OCI-LY1 (cell line): ENCODE measurements at regions not wholly inside any gene's neighbourhood (a gene's known extent, or its start where the extent isn't known, plus 50 kb on each side); places are given as distances from the start of the nearest gene placed in this dataset.

Experiments
- H2AFZ ChIP-seq: fragments of 200-600 bp; sonication (generic), shearing (Covaris generic); 2 replicates; pipeline ENCODE4 v1.6.0; 2014; ENCODE audit warnings: antibody characterized with exemption, mild to moderate bottlenecking, low read length
- H3F3A ChIP-seq: fragments of 200-600 bp; sonication (generic), shearing (Covaris generic); 2 replicates; pipeline ENCODE4 v1.6.0; 2014; ENCODE audit warnings: mild to moderate bottlenecking, antibody characterized with exemption, low read length, moderate library complexity; ENCODE audit not compliant: insufficient read depth
- H3K27ac ChIP-seq: fragments of 200-600 bp; sonication (generic); 2 replicates; pipeline ENCODE4 v1.5.1; 2014; ENCODE audit warnings: low read length, mixed run types, mild to moderate bottlenecking, low read depth; ENCODE audit not compliant: poor library complexity, severe bottlenecking
- H3K27me3 ChIP-seq: fragments of 200-600 bp; sonication (generic); 2 replicates; pipeline ENCODE4 v1.6.0; 2014; ENCODE audit warnings: antibody characterized with exemption, mild to moderate bottlenecking, low read length, moderate library complexity; ENCODE audit not compliant: insufficient read depth
- H3K36me3 ChIP-seq: fragments of 200-600 bp; sonication (generic); 2 replicates; pipeline ENCODE4 v1.6.1; 2014; ENCODE audit warnings: mild to moderate bottlenecking, antibody characterized with exemption, low read length, moderate library complexity, mixed read lengths; ENCODE audit not compliant: insufficient read depth
- H3K4me1 ChIP-seq: fragments of 200-600 bp; sonication (generic); 2 replicates; pipeline ENCODE4 v1.5.1; 2014; ENCODE audit warnings: mild to moderate bottlenecking, low read length, moderate library complexity; ENCODE audit not compliant: insufficient read depth, severe bottlenecking
- H3K4me2 ChIP-seq: fragments of 200-600 bp; sonication (generic), shearing (Covaris generic); 2 replicates; pipeline ENCODE4 v1.6.1; 2014; ENCODE audit warnings: low read length
- H3K4me3 ChIP-seq: fragments of 200-600 bp; sonication (generic); 2 replicates; pipeline ENCODE4 v1.5.1; 2014; ENCODE audit warnings: low read length, low read depth, mild to moderate bottlenecking, mixed read lengths; ENCODE audit not compliant: poor library complexity, severe bottlenecking
- H3K79me2 ChIP-seq: fragments of 200-600 bp; shearing (Covaris generic); 2 replicates; pipeline ENCODE4 v1.6.1; 2016; ENCODE audit warnings: mixed run types, low read length, mixed read lengths; ENCODE audit not compliant: insufficient read depth
- H3K9ac ChIP-seq: fragments of 200-600 bp; sonication (generic), shearing (Covaris generic); 2 replicates; pipeline ENCODE4 v1.6.1; 2014; ENCODE audit warnings: mild to moderate bottlenecking, low read length, mixed read lengths
- H3K9me2 ChIP-seq: fragments of 200-600 bp; sonication (generic), shearing (Covaris generic); 2 replicates; pipeline ENCODE4 v1.6.1; 2014; ENCODE audit warnings: low read depth, mild to moderate bottlenecking, low read length, mixed read lengths
- H3K9me3 ChIP-seq: fragments of 200-600 bp; shearing (Covaris generic); 2 replicates; pipeline ENCODE4 v1.6.1; 2014; ENCODE audit warnings: low read length, mixed read lengths
- H4K20me1 ChIP-seq: fragments of 200-600 bp; sonication (generic), shearing (Covaris generic); 2 replicates; pipeline ENCODE4 v1.6.0; 2016; ENCODE audit warnings: mild to moderate bottlenecking, low read length; ENCODE audit not compliant: insufficient read depth
- CTCF ChIP-seq: fragments of 200-600 bp; sonication (generic), shearing (Covaris generic); IDR thresholded peaks from 2 replicates; pipeline ENCODE4 v1.5.1; 2017; ENCODE audit warnings: mild to moderate bottlenecking, antibody characterized with exemption, low read length, moderate library complexity, mixed read lengths
- EZH2 ChIP-seq: fragments of 200-600 bp; sonication (generic), shearing (Covaris generic); IDR thresholded peaks from 2 replicates; pipeline ENCODE4 v1.8.0; 2017; ENCODE audit warnings: borderline replicate concordance, mixed run types, mild to moderate bottlenecking, antibody characterized with exemption, low read length, moderate library complexity, mixed read lengths

- TF ChIP-seq CTCF (no peak), EZH2 (no peak)
- no peaks in the 10 kb centered on the region for H3K9me2 ChIP-seq
- H3K27me3 ChIP-seq = no peaks in the 10 kb centered on the region; the same call in 1 of the 2 replicates
Measured at GRCh38 chr1:3988431-3988830, 88.4 kb upstream of the C1orf174 start.

GRCh38 chr1:3989465-3989864 lies 89.4 kb upstream of the C1orf174 start:
- H3K9me3 ChIP-seq = peaks cover 3% of the 10 kb centered on the region; the same call in 1 of the 2 replicates
- no peak for TF ChIP-seq CTCF
- no peak for TF ChIP-seq EZH2
- H3F3A ChIP-seq = no peaks in the 10 kb centered on the region

More at GRCh38 chr1:3988431-3988830, 88.4 kb upstream of the C1orf174 start:
- Histone ChIP-seq H3K27ac (no peak overlapping the region), H3K4me3 (no peak overlapping the region), H4K20me1 (no peaks in the 10 kb centered on the region), H3K4me2 (no peak overlapping the region), H3K4me1 (no peaks in the 10 kb centered on the region), H2AFZ (no peak overlapping the region), H3F3A (no peaks in the 10 kb centered on the region), H3K79me2 (no peaks in the 10 kb centered on the region), H3K9me3 (peaks cover 3% of the 10 kb centered on the region; the same call in 1 of the 2 replicates), H3K36me3 (no peaks in the 10 kb centered on the region), H3K9ac (no peak overlapping the region)

GRCh38 chr1:3992103-3992556 lies 92.1 kb upstream of the C1orf174 start:
- Histone ChIP-seq H3K4me1 (no peaks in the 10 kb centered on the region), H3F3A (no peaks in the 10 kb centered on the region), H2AFZ (no peak overlapping the region), H4K20me1 (no peaks in the 10 kb centered on the region), H3K27me3 (no peaks in the 10 kb centered on the region; the same call in 1 of the 2 replicates), H3K36me3 (no peaks in the 10 kb centered on the region), H3K4me3 (no peak overlapping the region), H3K79me2 (no peaks in the 10 kb centered on the region), H3K9me2 (no peaks in the 10 kb centered on the region), H3K27ac (no peak overlapping the region), H3K9ac (no peak overlapping the region), H3K4me2 (no peak overlapping the region), H3K9me3 (peaks cover 3% of the 10 kb centered on the region; the same call in 1 of the 2 replicates)
- TF ChIP-seq CTCF = no peak
- no peak for TF ChIP-seq EZH2

More at GRCh38 chr1:3989465-3989864, 89.4 kb upstream of the C1orf174 start:
- H3K79me2 ChIP-seq = no peaks in the 10 kb centered on the region
- no peak overlapping the region for H3K4me3 ChIP-seq
- no peak overlapping the region for H2AFZ ChIP-seq
- no peaks in the 10 kb centered on the region for H3K4me1 ChIP-seq
- H3K27me3 ChIP-seq = no peaks in the 10 kb centered on the region; the same call in 1 of the 2 replicates
- no peaks in the 10 kb centered on the region for H4K20me1 ChIP-seq
- no peak overlapping the region for H3K4me2 ChIP-seq
- H3K9ac ChIP-seq = no peak overlapping the region
- H3K9me2 ChIP-seq = no peaks in the 10 kb centered on the region
- no peaks in the 10 kb centered on the region for H3K36me3 ChIP-seq
- H3K27ac ChIP-seq = no peak overlapping the region
